CD4-positive, alpha-beta T cell treated with Interleukin-15 for 4 hours (primary cell): ENCODE measurements at regions not wholly inside any gene's neighbourhood (a gene's known extent, or its start where the extent isn't known, plus 50 kb on each side); places are given as distances from the start of the nearest gene placed in this dataset.
"Not testable (repeated sequence)": the region's sequence is repeated elsewhere in the genome, so short reads cannot be mapped to it uniquely, and the experiment has no call there.

ENCODE experiments used
- DNase-seq: peaks from one replicate; pipeline ENCODE4 v3.0.0-alpha.2; 2020; ENCODE audit warnings: low spot score

- no peak for DNase-seq
These were observed 141.8 kb upstream of the CFAP20DC start for GRCh38 chr3:59191651-59192050.

- no peak for DNase-seq
These were observed 140.1 kb upstream of the CFAP20DC start for GRCh38 chr3:59189939-59190338.

- no peak for DNase-seq
These were observed 139.7 kb upstream of the CFAP20DC start for GRCh38 chr3:59189526-59189925.

GRCh38 chr3:59186725-59187124 lies 136.9 kb upstream of the CFAP20DC start:
- no peak for DNase-seq

- no peak for DNase-seq
These were observed 136.0 kb upstream of the CFAP20DC start for GRCh38 chr3:59185591-59186369.

GRCh38 chr3:59180006-59180405 lies 130.2 kb upstream of the CFAP20DC start:
- DNase-seq, result no peak

GRCh38 chr3:59178698-59179097 lies 128.9 kb upstream of the CFAP20DC start:
- DNase-seq, result no peak

DNA sequence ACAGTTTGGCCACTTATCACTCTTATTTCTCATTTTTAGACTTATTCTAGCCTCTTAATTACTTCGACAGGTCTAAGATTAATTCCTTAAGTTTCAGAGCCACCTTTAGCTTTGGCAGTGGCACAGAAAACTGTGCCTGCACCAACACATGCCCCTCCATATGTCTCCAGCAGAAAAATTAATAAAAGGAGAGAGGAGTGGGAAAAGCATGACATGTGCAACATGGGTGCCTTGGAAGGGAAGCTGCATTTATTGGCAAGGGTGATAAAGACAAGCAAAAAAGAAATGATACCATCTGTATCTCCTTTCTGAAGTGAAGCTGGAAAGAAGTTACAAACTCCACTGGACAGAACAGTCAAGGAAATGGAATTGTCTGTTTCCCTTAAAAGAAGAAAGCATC lies 121.7 kb upstream of the CFAP20DC start:
- no peak for DNase-seq

- not testable (repeated sequence) for DNase-seq
These were observed 120.3 kb upstream of the CFAP20DC start for GRCh38 chr3:59170166-59170565.

DNA sequence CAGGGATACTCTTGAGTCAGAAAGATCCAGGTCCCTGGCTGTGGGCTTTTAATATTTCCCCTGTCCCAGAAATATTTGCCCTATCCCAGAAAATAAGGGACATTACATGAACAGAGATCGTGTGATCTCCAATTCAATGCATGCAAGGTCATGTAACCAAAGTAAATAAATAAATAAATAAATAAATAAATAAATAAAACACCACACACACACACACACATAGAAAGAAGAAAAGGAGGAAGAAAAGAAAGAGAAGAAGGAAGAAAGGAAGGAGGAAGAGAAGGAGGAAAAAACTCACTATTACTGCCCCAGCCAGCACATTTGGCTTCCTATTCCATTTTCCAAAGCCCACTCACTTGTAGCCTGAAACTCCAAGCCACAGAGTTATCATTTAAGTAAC lies 117.9 kb upstream of the CFAP20DC start:
- DNase-seq, result no peak

GRCh38 chr3:59163953-59164352 lies 114.1 kb upstream of the CFAP20DC start:
- no peak for DNase-seq

- no peak for DNase-seq
These were observed 111.2 kb upstream of the CFAP20DC start for GRCh38 chr3:59161048-59161447.

DNA sequence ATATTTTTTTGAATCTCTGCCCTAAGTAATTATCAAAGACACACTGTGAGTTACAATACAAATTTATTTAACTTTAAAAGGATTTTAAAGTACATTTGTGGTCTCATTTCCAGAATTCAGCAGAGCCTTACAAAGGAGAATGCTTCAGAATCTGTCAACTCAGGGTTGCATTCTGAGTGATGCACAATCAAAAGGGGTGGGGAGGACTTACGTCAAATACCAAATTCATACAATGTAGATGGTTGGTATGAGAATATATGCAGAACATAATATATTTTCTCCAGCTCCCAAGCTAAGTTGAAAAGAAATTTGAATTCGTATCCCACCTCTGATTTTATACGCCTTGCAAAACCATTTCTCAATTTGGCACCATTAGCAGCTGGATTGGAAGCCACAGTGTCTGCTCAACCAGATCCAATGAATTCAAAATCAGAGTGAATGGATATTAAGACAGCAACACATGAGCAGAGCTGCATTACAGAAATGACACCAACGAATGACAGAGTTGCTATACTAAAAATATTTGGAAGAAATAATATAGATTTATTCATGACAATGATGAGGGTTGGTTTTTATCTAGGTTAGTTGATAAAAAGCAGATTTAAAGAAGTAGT lies 110.4 kb upstream of the CFAP20DC start:
- no peak for DNase-seq

GRCh38 chr3:59153648-59154047 lies 103.8 kb upstream of the CFAP20DC start:
- DNase-seq, result no peak

DNA sequence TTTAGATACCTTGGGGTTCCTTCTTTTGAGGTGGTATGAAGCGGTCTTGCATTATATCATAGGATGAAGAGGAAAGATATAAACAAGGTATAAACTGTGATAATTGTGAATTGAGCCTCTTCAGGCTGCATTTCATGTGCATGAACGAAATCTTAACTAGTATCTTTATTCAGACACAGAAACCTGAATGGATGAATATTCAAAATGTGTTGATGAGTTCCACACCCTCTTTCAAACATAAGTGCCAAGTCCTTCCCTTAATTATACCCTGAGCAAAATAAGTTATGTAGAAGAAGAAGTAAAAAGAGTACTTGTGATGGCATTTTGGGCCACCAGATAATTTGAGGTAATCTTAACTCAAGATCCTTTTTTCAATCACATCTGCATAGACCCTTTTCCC lies 103.1 kb upstream of the CFAP20DC start:
- no peak for DNase-seq

- DNase-seq, result no peak
These were observed 100.2 kb upstream of the CFAP20DC start for GRCh38 chr3:59150039-59150438.

- no peak for DNase-seq
These were observed 99.3 kb upstream of the CFAP20DC start for GRCh38 chr3:59149166-59149565.

GRCh38 chr3:59143447-59143846 lies 93.6 kb upstream of the CFAP20DC start:
- no peak for DNase-seq

DNA sequence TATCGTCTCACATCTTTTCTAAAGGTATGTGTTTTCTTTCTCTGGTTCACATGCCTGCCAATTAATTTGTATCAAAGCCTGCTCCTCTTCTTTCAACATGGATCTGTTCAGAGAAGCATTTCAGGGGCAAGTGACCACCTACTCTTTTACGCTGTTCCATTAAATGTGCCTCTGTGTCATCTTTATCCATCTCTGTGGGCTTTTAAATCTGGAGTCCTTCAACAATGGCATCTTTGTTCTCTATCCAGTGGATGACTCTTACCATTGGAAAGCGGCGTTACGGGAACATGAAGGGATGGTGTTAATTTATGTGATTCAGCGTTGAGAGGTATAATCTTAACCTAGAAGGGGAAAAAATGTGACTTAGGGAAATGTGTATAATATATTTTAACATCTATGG lies 92.7 kb upstream of the CFAP20DC start:
- DNase-seq, result no peak

GRCh38 chr3:59138966-59139365 lies 89.1 kb upstream of the CFAP20DC start:
- DNase-seq, result no peak

GRCh38 chr3:59137415-59137814 lies 87.6 kb upstream of the CFAP20DC start:
- no peak for DNase-seq

DNA sequence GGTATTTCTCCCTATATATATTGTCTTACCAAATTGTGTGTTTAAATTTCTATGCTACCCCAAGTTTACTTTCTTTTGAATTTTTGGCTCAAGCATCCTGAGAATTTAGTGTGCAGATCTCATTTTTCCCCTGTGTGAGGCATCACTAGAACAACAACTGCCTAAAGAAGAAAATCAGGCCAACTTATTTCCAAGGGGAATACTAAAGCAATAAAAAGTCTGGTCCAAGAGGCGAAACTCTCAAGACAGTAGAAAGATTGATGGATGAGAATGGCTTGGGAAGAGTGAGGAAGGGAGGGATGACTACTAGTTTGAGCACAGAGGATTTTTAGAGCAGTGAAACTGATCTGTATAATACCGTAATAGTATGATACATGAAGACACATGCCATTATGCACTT lies 86.3 kb upstream of the CFAP20DC start:
- DNase-seq, result no peak

DNA sequence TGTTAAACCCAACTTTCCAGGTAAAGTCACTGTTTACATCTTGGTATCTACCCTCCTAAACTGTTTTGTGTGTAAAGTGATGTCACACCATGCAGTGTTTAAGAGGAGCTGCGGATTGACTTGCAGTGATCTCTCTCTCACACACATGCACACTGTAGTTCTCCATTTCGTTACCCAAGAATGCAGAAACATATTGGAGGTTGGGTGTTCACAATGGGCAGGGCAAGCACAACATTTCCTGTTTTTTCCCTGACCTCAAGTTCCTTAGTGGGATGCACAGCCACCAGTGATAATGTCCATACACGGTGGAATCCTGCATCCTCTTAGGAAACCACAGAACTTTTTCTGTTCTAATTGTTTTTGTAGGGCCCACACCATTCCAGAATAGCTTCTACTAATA lies 85.3 kb upstream of the CFAP20DC start:
- DNase-seq, result no peak

- DNase-seq, result no peak
These were observed 83.5 kb upstream of the CFAP20DC start for GRCh38 chr3:59133311-59133710.
